Duodenal mucosa (tissue), 2 donors: ENCODE measurements at regions not wholly inside any gene's neighbourhood (a gene's known extent, or its start where the extent isn't known, plus 50 kb on each side); places are given as distances from the start of the nearest gene placed in this dataset.
"Not testable (repeated sequence)": the region's sequence is repeated elsewhere in the genome, so short reads cannot be mapped to it uniquely, and the experiment has no call there.

ENCODE experiments used
- H3K27ac ChIP-seq: one replicate; pipeline ENCODE4 v1.7.0; 2013; ENCODE audit warnings: low read depth, low read length
- H3K27me3 ChIP-seq, 2 donors: one replicate each; pipeline ENCODE4 v1.7.0; 2013; ENCODE audit warnings: low read length in 2 of 2, control low read depth in 1 of 2; ENCODE audit not compliant: insufficient read depth in 2 of 2, control insufficient read depth in 1 of 2
- H3K36me3 ChIP-seq, 2 donors: one replicate each; pipeline ENCODE4 v1.7.0; 2013; ENCODE audit warnings: low read length in 2 of 2, control low read depth in 1 of 2; ENCODE audit not compliant: insufficient read depth in 2 of 2, control insufficient read depth in 1 of 2
- H3K4me1 ChIP-seq, 2 donors: one replicate each; pipeline ENCODE4 v1.7.0; 2013; ENCODE audit warnings: low read length in 2 of 2, control low read depth in 1 of 2; ENCODE audit not compliant: insufficient read depth in 2 of 2, control insufficient read depth in 1 of 2
- H3K4me3 ChIP-seq, 2 donors: one replicate each; pipeline ENCODE4 v1.7.0; 2013; ENCODE audit warnings: low read length in 2 of 2, low read depth in 1 of 2
- H3K9ac ChIP-seq, 2 donors: one replicate each; pipeline ENCODE4 v1.7.0; 2013; ENCODE audit warnings: low read length in 2 of 2, low read depth in 1 of 2
- H3K9me3 ChIP-seq, 2 donors: one replicate each; pipeline ENCODE4 v1.7.0; 2013; ENCODE audit warnings: low read length in 2 of 2, control low read depth in 1 of 2; ENCODE audit not compliant: control insufficient read depth in 1 of 2

- no peaks in the 10 kb centered on the region for H3K36me3 ChIP-seq
- no peaks in the 10 kb centered on the region for H3K9me3 ChIP-seq
- H3K27me3 ChIP-seq, result no peaks in the 10 kb centered on the region
- H3K27ac ChIP-seq, result no peak overlapping the region
- H3K4me3 ChIP-seq, result no peak overlapping the region
- no peak overlapping the region for H3K9ac ChIP-seq
- no peaks in the 10 kb centered on the region for H3K4me1 ChIP-seq
Observed at GRCh38 chr9:109652112-109652511, 127.9 kb upstream of the PALM2AKAP2 start.

- Histone ChIP-seq H3K4me3 (no peak overlapping the region), H3K4me1 (no peaks in the 10 kb centered on the region), H3K27me3 (no peaks in the 10 kb centered on the region), H3K27ac (no peak overlapping the region), H3K9ac (no peak overlapping the region), H3K36me3 (no peaks in the 10 kb centered on the region), H3K9me3 (no peaks in the 10 kb centered on the region)
Observed at GRCh38 chr9:109652971-109653370, 127.0 kb upstream of the PALM2AKAP2 start.

GRCh38 chr9:109653470-109653869, 126.5 kb upstream of the PALM2AKAP2 start:
- Histone ChIP-seq H3K27me3 (no peaks in the 10 kb centered on the region), H3K4me3 (no peak overlapping the region), H3K36me3 (no peaks in the 10 kb centered on the region), H3K27ac (no peak overlapping the region), H3K9me3 (no peaks in the 10 kb centered on the region), H3K9ac (no peak overlapping the region), H3K4me1 (no peaks in the 10 kb centered on the region)

- H3K9ac ChIP-seq, H3K27me3 ChIP-seq, H3K36me3 ChIP-seq, H3K4me1 ChIP-seq, H3K27ac ChIP-seq, H3K4me3 ChIP-seq, H3K9me3 ChIP-seq: not testable (repeated sequence)
Observed at GRCh38 chr9:109663978-109664377, 116.0 kb upstream of the PALM2AKAP2 start.

- H3K4me3 ChIP-seq, H3K36me3 ChIP-seq, H3K27ac ChIP-seq, H3K4me1 ChIP-seq, H3K9ac ChIP-seq, H3K9me3 ChIP-seq, H3K27me3 ChIP-seq: not testable (repeated sequence)
Observed at GRCh38 chr9:109665736-109666135, 114.3 kb upstream of the PALM2AKAP2 start.

GRCh38 chr9:109681301-109681700, 98.7 kb upstream of the PALM2AKAP2 start:
- H3K9ac ChIP-seq, result no peak overlapping the region

GRCh38 chr9:109682227-109682626, 97.8 kb upstream of the PALM2AKAP2 start:
- Histone ChIP-seq H3K9me3 (no peaks in the 10 kb centered on the region), H3K36me3 (no peaks in the 10 kb centered on the region), H3K4me3 (no peak overlapping the region), H3K27me3 (no peaks in the 10 kb centered on the region), H3K4me1 (no peaks in the 10 kb centered on the region), H3K27ac (no peak overlapping the region), H3K9ac (no peak overlapping the region)

More at GRCh38 chr9:109681301-109681700, 98.7 kb upstream of the PALM2AKAP2 start:
- H3K4me3 ChIP-seq, result no peak overlapping the region
- no peaks in the 10 kb centered on the region for H3K4me1 ChIP-seq
- no peaks in the 10 kb centered on the region for H3K27me3 ChIP-seq
- H3K9me3 ChIP-seq, result no peaks in the 10 kb centered on the region
- no peaks in the 10 kb centered on the region for H3K36me3 ChIP-seq
- H3K27ac ChIP-seq, result no peak overlapping the region

GRCh38 chr9:109683521-109683920, 96.5 kb upstream of the PALM2AKAP2 start:
- Histone ChIP-seq H3K9ac (no peak overlapping the region), H3K27me3 (no peaks in the 10 kb centered on the region), H3K27ac (no peak overlapping the region), H3K9me3 (no peaks in the 10 kb centered on the region), H3K4me1 (no peaks in the 10 kb centered on the region), H3K36me3 (no peaks in the 10 kb centered on the region), H3K4me3 (no peak overlapping the region)

GRCh38 chr9:109689701-109690100, 90.3 kb upstream of the PALM2AKAP2 start:
- Histone ChIP-seq H3K4me3 (no peak overlapping the region), H3K27me3 (no peaks in the 10 kb centered on the region), H3K9ac (no peak overlapping the region), H3K36me3 (no peaks in the 10 kb centered on the region), H3K4me1 (no peaks in the 10 kb centered on the region), H3K27ac (no peak overlapping the region), H3K9me3 (no peaks in the 10 kb centered on the region)

GRCh38 chr9:109699019-109699418, 81.0 kb upstream of the PALM2AKAP2 start:
- no peak overlapping the region for H3K27ac ChIP-seq
- no peaks in the 10 kb centered on the region for H3K27me3 ChIP-seq
- no peaks in the 10 kb centered on the region for H3K4me1 ChIP-seq
- no peak overlapping the region for H3K9ac ChIP-seq
- H3K36me3 ChIP-seq, result no peaks in the 10 kb centered on the region
- peaks cover 0 to 3% of the 10 kb centered on the region in 2 donors for H3K9me3 ChIP-seq
- H3K4me3 ChIP-seq, result no peak overlapping the region

GRCh38 chr9:109704546-109704945, 75.5 kb upstream of the PALM2AKAP2 start:
- Histone ChIP-seq H3K27me3 (no peaks in the 10 kb centered on the region), H3K4me1 (no peaks in the 10 kb centered on the region), H3K4me3 (no peak overlapping the region), H3K27ac (no peak overlapping the region), H3K36me3 (no peaks in the 10 kb centered on the region), H3K9me3 (peaks cover 0 to 3% of the 10 kb centered on the region in 2 donors), H3K9ac (no peak overlapping the region)
